IMR-90 (cell line): ENCODE measurements at regions not wholly inside any gene's neighbourhood (a gene's known extent, or its start where the extent isn't known, plus 50 kb on each side); places are given as distances from the start of the nearest gene placed in this dataset.

ENCODE experiments used
- ATAC-seq: fragments of 200-7000 bp; cut with Tn5 transposase; 2 replicates; pipeline ENCODE4 v1.9.1; 2020; ENCODE audit warnings: low read depth, mild to moderate bottlenecking, moderate library complexity
- BruUV-seq: library from RNA; stranded (reverse); fragments of 400-500 nt; replicated peaks from 2 replicates; lab custom pipeline; 2021; lab: Mats Ljungman, UMichigan
- CTCF ChIA-PET: fragments of 300-600 bp; formaldehyde crosslinking; extraction: SDS; loops from one replicate; lab custom pipeline; 2021; ENCODE audit warnings: antibody characterized with exemption; lab: Yijun Ruan, JAX
- POLR2A ChIA-PET: fragments of 300-600 bp; sonication (Branson Sonifier 250); formaldehyde crosslinking; loops from one replicate; lab custom pipeline; 2022; ENCODE audit warnings: antibody characterized with exemption; ENCODE audit not compliant: unreplicated experiment; lab: Charles Lee
- DNase-seq: peaks from one replicate; pipeline ENCODE4 v3.0.0; 2013
- H2AFZ ChIP-seq: replicated peaks from 2 replicates; pipeline ENCODE3; 2013; ENCODE audit warnings: low read length, mild to moderate bottlenecking; ENCODE audit not compliant: poor library complexity
- H2AK5ac ChIP-seq: 2 replicates; pipeline ENCODE4 v1.6.1; 2013; ENCODE audit warnings: low read depth, low read length, inconsistent platforms
- H2AK9ac ChIP-seq: replicated peaks from 2 replicates; pipeline ENCODE3; 2013; ENCODE audit warnings: mild to moderate bottlenecking, low read depth, low read length, moderate library complexity; ENCODE audit not compliant: poor library complexity
- H2BK120ac ChIP-seq: 2 replicates; pipeline ENCODE4 v1.6.1; 2013; ENCODE audit warnings: low read depth, low read length, inconsistent platforms
- H2BK15ac ChIP-seq: 3 replicates; pipeline ENCODE4 v1.6.1; 2013; ENCODE audit warnings: low read depth, low read length, inconsistent platforms
- H2BK20ac ChIP-seq: 2 replicates; pipeline ENCODE4 v1.6.1; 2013; ENCODE audit warnings: low read depth, mild to moderate bottlenecking, inconsistent platforms, low read length, moderate library complexity
- H2BK5ac ChIP-seq: 2 replicates; pipeline ENCODE4 v1.6.1; 2013; ENCODE audit warnings: mild to moderate bottlenecking, low read depth, low read length, inconsistent platforms; ENCODE audit not compliant: poor library complexity, severe bottlenecking
- H3K14ac ChIP-seq: replicated peaks from 2 replicates; pipeline ENCODE4 v1.6.1; 2013; ENCODE audit warnings: low read depth, low read length, inconsistent platforms
- H3K18ac ChIP-seq: 2 replicates; pipeline ENCODE4 v1.6.1; 2013; ENCODE audit warnings: low read depth, low read length, control low read depth
- H3K23ac ChIP-seq: 2 replicates; pipeline ENCODE4 v1.6.1; 2013; ENCODE audit warnings: low read depth, low read length, inconsistent platforms
- H3K27ac ChIP-seq: 2 replicates; pipeline ENCODE4 v1.5.1; 2013; ENCODE audit warnings: mild to moderate bottlenecking, control low read depth, low read length; ENCODE audit not compliant: insufficient read depth
- H3K27me3 ChIP-seq: 2 replicates; pipeline ENCODE4 v1.6.1; 2013; ENCODE audit warnings: low read length; ENCODE audit not compliant: control insufficient read depth, insufficient read depth
- H3K36me3 ChIP-seq: 2 replicates; pipeline ENCODE4 v1.6.1; 2013; ENCODE audit warnings: low read length, mixed read lengths; ENCODE audit not compliant: control insufficient read depth, insufficient read depth
- H3K4ac ChIP-seq: 2 replicates; pipeline ENCODE4 v1.6.1; 2013; ENCODE audit warnings: low read depth, low read length, inconsistent platforms
- H3K4me1 ChIP-seq: 2 replicates; pipeline ENCODE4 v1.6.1; 2013; ENCODE audit warnings: low read length, mixed read lengths; ENCODE audit not compliant: control insufficient read depth, insufficient read depth
- H3K4me2 ChIP-seq: 2 replicates; pipeline ENCODE4 v1.6.1; 2013; ENCODE audit warnings: low read depth, mild to moderate bottlenecking, control low read depth, low read length, moderate library complexity
- H3K4me3 ChIP-seq: 2 replicates; pipeline ENCODE4 v1.5.1; 2013; ENCODE audit warnings: low read depth, mild to moderate bottlenecking, control low read depth, low read length, moderate library complexity; ENCODE audit not compliant: insufficient read depth
- H3K56ac ChIP-seq: 2 replicates; pipeline ENCODE4 v1.6.1; 2013; ENCODE audit warnings: low read length, inconsistent platforms; ENCODE audit not compliant: insufficient read depth; ENCODE audit errors: extremely low read depth
- H3K79me1 ChIP-seq, 2 experiments: 2 replicates each; pipeline ENCODE4 v1.6.1; 2013; ENCODE audit warnings: low read length in 2 of 2, inconsistent platforms in 1 of 2, low read depth in 1 of 2
- H3K9ac ChIP-seq: 2 replicates; pipeline ENCODE4 v1.6.1; 2013; ENCODE audit warnings: low read depth, low read length, control low read depth
- H3K9me1 ChIP-seq: 2 replicates; pipeline ENCODE4 v1.6.1; 2013; ENCODE audit warnings: low read length, inconsistent platforms; ENCODE audit not compliant: insufficient read depth
- H3K9me3 ChIP-seq: 2 replicates; pipeline ENCODE4 v1.6.1; 2013; ENCODE audit warnings: low read length; ENCODE audit not compliant: control insufficient read depth, insufficient read depth
- H4K20me1 ChIP-seq: 2 replicates; pipeline ENCODE4 v1.6.1; 2013; ENCODE audit warnings: low read length, inconsistent platforms; ENCODE audit not compliant: insufficient read depth
- H4K5ac ChIP-seq: 2 replicates; pipeline ENCODE4 v1.6.1; 2013; ENCODE audit warnings: mild to moderate bottlenecking, low read depth, low read length, control low read depth
- H4K8ac ChIP-seq, 2 experiments: 2 replicates each; pipeline ENCODE4 v1.6.1; 2013; ENCODE audit warnings: low read depth in 2 of 2, low read length in 2 of 2, control low read depth in 1 of 2, inconsistent platforms in 1 of 2
- H4K91ac ChIP-seq: 2 replicates; pipeline ENCODE4 v1.6.1; 2013; ENCODE audit warnings: low read depth, low read length, inconsistent platforms; ENCODE audit not compliant: insufficient read depth
- BHLHE40 ChIP-seq: fragments of 150-350 bp; IDR thresholded peaks from 2 replicates; pipeline ENCODE4 v1.6.1; 2016; ENCODE audit warnings: mild to moderate bottlenecking, low read depth, low read length
- CHD1 ChIP-seq: IDR thresholded peaks from 2 replicates; pipeline ENCODE4 v1.6.1; 2012; ENCODE audit warnings: low read depth, low read length, improper control_type of control experiment
- FOS ChIP-seq: fragments of 150-350 bp; IDR thresholded peaks from 2 replicates; pipeline ENCODE4 v1.6.1; 2016; ENCODE audit warnings: low read depth, low read length
- MAFK ChIP-seq: IDR thresholded peaks from 2 replicates; pipeline ENCODE4 v1.6.1; 2012; ENCODE audit warnings: low read depth, low read length, improper control_type of control experiment
- MXI1 ChIP-seq: IDR thresholded peaks from 2 replicates; pipeline ENCODE4 v1.6.1; 2012; ENCODE audit warnings: low read depth, mild to moderate bottlenecking, low read length, moderate library complexity, borderline replicate concordance
- NFE2L2 ChIP-seq: fragments of 150-350 bp; IDR thresholded peaks from 2 replicates; pipeline ENCODE4 v1.6.1; 2016; ENCODE audit warnings: low read depth, mild to moderate bottlenecking, low read length
- RFX5 ChIP-seq: IDR thresholded peaks from 2 replicates; pipeline ENCODE4 v1.8.0; 2012; ENCODE audit warnings: low read depth, mild to moderate bottlenecking, low read length, moderate library complexity
- SMC3 ChIP-seq: fragments of 150-350 bp; IDR thresholded peaks from 2 replicates; pipeline ENCODE4 v1.6.1; 2016; ENCODE audit warnings: low read depth, mild to moderate bottlenecking, antibody characterized with exemption, low read length, moderate library complexity
- USF2 ChIP-seq: fragments of 150-350 bp; IDR thresholded peaks from 2 replicates; pipeline ENCODE4 v1.6.1; 2017; ENCODE audit warnings: mild to moderate bottlenecking, antibody characterized with exemption, low read length, low read depth
- WGBS, 2 experiments: methylation state at CpG; one replicate each; pipeline versions ENCODE4 v1.1.5 to v1.1.7; 2013; ENCODE audit warnings: missing lambda C conversion rate in 2 of 2; ENCODE audit not compliant: insufficient read length in 1 of 2; ENCODE audit errors: extremely low coverage in 2 of 2; 5-methylcytosine and 5-hydroxymethylcytosine counted together
- dilution Hi-C: fragments of 300-500 bp; cut with HindIII; formaldehyde crosslinking; loops from one replicate; pipeline ENCODE4 v1.14.3; 2018; ENCODE audit warnings: low sequenced_read_pairs; ENCODE audit not compliant: unreplicated experiment
- in situ Hi-C: fragments of 300-500 bp; cut with MboI; formaldehyde crosslinking; loops from 3 replicates; pipeline ENCODE4 v1.14.3; 2019; ENCODE audit warnings: low sequenced_read_pairs, inconsistent platforms, mixed read lengths
- intact Hi-C: fragments of 100-400 bp; cut with micrococcal nuclease; formaldehyde crosslinking; loops from 2 replicates; pipeline ENCODE4 v1.10.0; 2022

GRCh38 chr5:82330530-82331270 lies 52.5 kb upstream of the RPS23 start (continued):
- no peak for TF ChIP-seq RFX5

- Histone ChIP-seq H3K9me3 (no peaks in the 10 kb centered on the region), H2AK5ac (no peak overlapping the region), H3K9ac (no peak overlapping the region), H3K18ac (no peak overlapping the region), H2BK20ac (no peak overlapping the region), H3K14ac (no peak overlapping the region), H3K4me1 (peaks cover 10% of the 10 kb centered on the region), H3K36me3 (no peaks in the 10 kb centered on the region), H2BK120ac (no peak overlapping the region), H3K4ac (no peak overlapping the region), H3K27ac (no peak overlapping the region), H2AK9ac (no peak overlapping the region), H3K23ac (no peak overlapping the region), H2AFZ (no peak overlapping the region), H2BK5ac (no peak overlapping the region), H3K56ac (no peak overlapping the region), H4K5ac (no peak overlapping the region), H3K4me2 (no peak overlapping the region), H4K20me1 (no peaks in the 10 kb centered on the region; the same call in 1 of the 2 replicates), H3K79me1 (no peaks in the 10 kb centered on the region), H3K4me3 (no peak overlapping the region), H4K91ac (no peak overlapping the region), H3K27me3 (no peaks in the 10 kb centered on the region), H2BK15ac (no peak overlapping the region), H3K9me1 (peaks cover 4% of the 10 kb centered on the region), H4K8ac (no peak overlapping the region)
- ATAC-seq, result no peak
- ChIA-PET CTCF (no interaction called here), POLR2A (no interaction called here)
- no peak for DNase-seq
- in situ Hi-C loops, result no loop called here
- dilution Hi-C loops, result no loop called here
- no CpG with 5 or more reads among the region's 6 CpGs for WGBS, 2 experiments
- TF ChIP-seq RFX5 (no peak), SMC3 (no peak), BHLHE40 (no peak), NFE2L2 (no peak), MXI1 (no peak), MAFK (no peak), CHD1 (no peak), FOS (no peak), USF2 (no peak)
- intact Hi-C loops, result no loop called here
- BruUV-seq, result no TSS peak
These were observed 51.2 kb upstream of the RPS23 start for GRCh38 chr5:82329393-82329792.
